Neural progenitor cell (in vitro differentiated cells): ENCODE measurements at regions not wholly inside any gene's neighbourhood (a gene's known extent, or its start where the extent isn't known, plus 50 kb on each side); places are given as distances from the start of the nearest gene placed in this dataset.
A peak's percentile ranks its signal among the peaks of the same experiment; 100 is the strongest.

Experiments used
- DNase-seq: peaks from one replicate; pipeline ENCODE4 v3.0.0-alpha.2; 2016; ENCODE audit warnings: low spot score
- H2AFZ ChIP-seq: fragments of 200-600 bp; sonication (generic); replicated peaks from 2 replicates; pipeline ENCODE4 v1.6.1; 2016; ENCODE audit warnings: antibody characterized with exemption
- H3F3A ChIP-seq: fragments of 200-600 bp; sonication (generic); 2 replicates; pipeline ENCODE4 v1.6.1; 2016; ENCODE audit warnings: antibody characterized with exemption, low read depth
- H3K27ac ChIP-seq: fragments of 200-600 bp; sonication (generic); 2 replicates; pipeline ENCODE4 v1.5.1; 2016; ENCODE audit warnings: mild to moderate bottlenecking
- H3K27me3 ChIP-seq: fragments of 200-600 bp; sonication (generic); 2 replicates; pipeline ENCODE4 v1.6.1; 2016; ENCODE audit warnings: mild to moderate bottlenecking, moderate library complexity
- H3K36me3 ChIP-seq: fragments of 200-600 bp; sonication (generic); 2 replicates; pipeline ENCODE4 v1.5.1; 2016
- H3K4me1 ChIP-seq: fragments of 200-600 bp; sonication (generic); 2 replicates; pipeline ENCODE4 v1.6.1; 2016; ENCODE audit warnings: mixed run types
- H3K4me2 ChIP-seq: fragments of 200-600 bp; sonication (generic); 2 replicates; pipeline ENCODE4 v1.6.1; 2016
- H3K4me3 ChIP-seq: fragments of 200-600 bp; sonication (generic); 2 replicates; pipeline ENCODE4 v1.5.1; 2016
- H3K79me2 ChIP-seq: fragments of 200-600 bp; sonication (generic); 2 replicates; pipeline ENCODE4 v1.6.1; 2016; ENCODE audit warnings: low read depth
- H3K9ac ChIP-seq: fragments of 200-600 bp; sonication (generic); 2 replicates; pipeline ENCODE4 v1.6.1; 2016
- H3K9me3 ChIP-seq: fragments of 200-600 bp; sonication (generic); 2 replicates; pipeline ENCODE4 v1.5.1; 2016; ENCODE audit warnings: low read depth
- H4K20me1 ChIP-seq: fragments of 200-600 bp; sonication (generic); 2 replicates; pipeline ENCODE4 v1.6.1; 2016; ENCODE audit warnings: low read depth
- H3K27ac Mint-ChIP-seq: 3 replicates; pipeline ENCODE4 v1.8.0; 2021; ENCODE audit warnings: mixed read lengths
- H3K27me3 Mint-ChIP-seq: 2 replicates; pipeline ENCODE4 v1.8.0; 2022; ENCODE audit warnings: low read depth, mild to moderate bottlenecking, inconsistent platforms, moderate library complexity, mixed read lengths; ENCODE audit not compliant: insufficient read depth
- H3K36me3 Mint-ChIP-seq: 3 replicates; pipeline ENCODE4 v1.8.0; 2021; ENCODE audit warnings: mixed read lengths
- H3K4me1 Mint-ChIP-seq: 3 replicates; pipeline ENCODE4 v1.8.0; 2021; ENCODE audit warnings: mixed read lengths
- H3K4me3 Mint-ChIP-seq: 3 replicates; pipeline ENCODE4 v1.8.0; 2021; ENCODE audit warnings: mild to moderate bottlenecking, moderate library complexity, mixed read lengths
- H3K9me3 Mint-ChIP-seq: 3 replicates; pipeline ENCODE4 v1.8.0; 2020; ENCODE audit warnings: mixed read lengths
- EZH2 ChIP-seq: fragments of 200-600 bp; sonication (generic); IDR thresholded peaks from 2 replicates; pipeline ENCODE4 v1.6.1; 2017; ENCODE audit warnings: antibody characterized with exemption, mild to moderate bottlenecking, moderate library complexity
- EZH2phosphoT487 ChIP-seq: fragments of 200-600 bp; sonication (generic); IDR thresholded peaks from 2 replicates; pipeline ENCODE4 v1.6.1; 2017; ENCODE audit warnings: antibody characterized with exemption
- TF ChIP-seq, protein P1 (sequence below): fragments of 200-600 bp; sonication (generic); IDR thresholded peaks from 2 replicates; pipeline ENCODE4 v1.5.1; 2017; ENCODE audit warnings: antibody characterized with exemption, mild to moderate bottlenecking

DNA sequence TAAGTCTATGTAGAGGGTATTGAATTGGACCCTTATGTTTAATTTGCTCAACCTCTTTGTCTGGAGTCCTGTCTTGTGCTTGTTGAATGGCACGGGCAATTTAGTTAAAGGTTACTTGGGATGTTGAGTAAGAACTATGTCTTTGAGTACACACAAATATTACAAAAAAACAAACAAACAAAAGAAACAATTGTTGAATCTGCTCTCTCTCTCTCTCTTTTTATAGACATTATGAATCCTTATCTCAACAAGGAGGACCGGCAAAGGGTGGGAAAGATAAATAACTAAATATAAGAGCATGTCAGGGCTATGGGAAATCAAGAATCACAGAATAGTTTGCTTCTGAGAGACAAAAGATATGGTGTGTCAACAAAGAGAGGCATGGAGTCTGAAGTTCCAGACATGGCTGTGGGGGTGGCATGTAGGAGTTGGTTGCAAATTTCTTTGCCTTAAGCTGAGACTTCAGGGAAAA is 608.6 kb downstream of the UTRN start:
- Histone ChIP-seq H3K4me2 (no peak overlapping the region), H3K27ac (no peak overlapping the region), H3F3A (peaks cover 11% of the 10 kb centered on the region), H3K36me3 (no peaks in the 10 kb centered on the region), H3K4me1 (peaks cover 10% of the 10 kb centered on the region), H3K27me3 (no peaks in the 10 kb centered on the region), H2AFZ (no peak overlapping the region), H3K4me3 (no peak overlapping the region), H3K79me2 (no peaks in the 10 kb centered on the region), H4K20me1 (no peaks in the 10 kb centered on the region), H3K9ac (no peak overlapping the region), H3K9me3 (no peaks in the 10 kb centered on the region)
- Mint-ChIP-seq H3K27ac (no peak overlapping the region), H3K9me3 (no peaks in the 10 kb centered on the region), H3K4me1 (peaks cover 14% of the 10 kb centered on the region), H3K36me3 (no peaks in the 10 kb centered on the region), H3K27me3 (no peaks in the 10 kb centered on the region), H3K4me3 (no peak overlapping the region)
- DNase-seq, result no peak
- TF ChIP-seq, protein P1, sequence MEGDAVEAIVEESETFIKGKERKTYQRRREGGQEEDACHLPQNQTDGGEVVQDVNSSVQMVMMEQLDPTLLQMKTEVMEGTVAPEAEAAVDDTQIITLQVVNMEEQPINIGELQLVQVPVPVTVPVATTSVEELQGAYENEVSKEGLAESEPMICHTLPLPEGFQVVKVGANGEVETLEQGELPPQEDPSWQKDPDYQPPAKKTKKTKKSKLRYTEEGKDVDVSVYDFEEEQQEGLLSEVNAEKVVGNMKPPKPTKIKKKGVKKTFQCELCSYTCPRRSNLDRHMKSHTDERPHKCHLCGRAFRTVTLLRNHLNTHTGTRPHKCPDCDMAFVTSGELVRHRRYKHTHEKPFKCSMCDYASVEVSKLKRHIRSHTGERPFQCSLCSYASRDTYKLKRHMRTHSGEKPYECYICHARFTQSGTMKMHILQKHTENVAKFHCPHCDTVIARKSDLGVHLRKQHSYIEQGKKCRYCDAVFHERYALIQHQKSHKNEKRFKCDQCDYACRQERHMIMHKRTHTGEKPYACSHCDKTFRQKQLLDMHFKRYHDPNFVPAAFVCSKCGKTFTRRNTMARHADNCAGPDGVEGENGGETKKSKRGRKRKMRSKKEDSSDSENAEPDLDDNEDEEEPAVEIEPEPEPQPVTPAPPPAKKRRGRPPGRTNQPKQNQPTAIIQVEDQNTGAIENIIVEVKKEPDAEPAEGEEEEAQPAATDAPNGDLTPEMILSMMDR, result no peak
- TF ChIP-seq EZH2phosphoT487 (no peak), EZH2 (no peak)

DNA sequence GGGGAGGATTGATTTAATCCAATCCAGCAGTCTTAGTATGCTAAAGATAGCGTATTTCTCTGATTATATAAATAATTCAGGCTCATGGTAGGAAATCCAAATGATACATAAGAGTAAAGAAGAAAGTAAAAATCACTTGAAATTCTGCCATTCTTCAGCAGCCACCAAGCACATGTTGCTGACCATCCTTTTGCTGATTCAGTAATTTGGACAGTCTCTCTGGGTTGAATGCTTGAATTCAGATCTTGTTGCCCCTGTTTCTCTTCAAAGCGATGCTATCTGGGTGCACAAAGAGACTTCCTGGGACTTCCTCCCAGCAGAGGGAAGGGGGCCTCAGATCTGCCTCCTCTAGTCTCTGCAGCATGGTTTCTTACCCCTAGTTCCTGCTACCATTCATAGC is 609.1 kb downstream of the UTRN start:
- no peaks in the 10 kb centered on the region for H3K36me3 ChIP-seq
- no peak overlapping the region for H3K27ac Mint-ChIP-seq
- no peak overlapping the region for H3K9ac ChIP-seq
- H3K27me3 Mint-ChIP-seq, result no peaks in the 10 kb centered on the region
- peaks cover 10% of the 10 kb centered on the region for H3K4me1 ChIP-seq
- no peaks in the 10 kb centered on the region for H3K9me3 ChIP-seq
- no peak overlapping the region for H3K27ac ChIP-seq
- no peaks in the 10 kb centered on the region for H4K20me1 ChIP-seq
- H3K4me3 ChIP-seq, result no peak overlapping the region
- H3K79me2 ChIP-seq, result no peaks in the 10 kb centered on the region
- no peaks in the 10 kb centered on the region for H3K36me3 Mint-ChIP-seq
- peaks cover 14% of the 10 kb centered on the region for H3K4me1 Mint-ChIP-seq
- TF ChIP-seq, protein P1, result no peak
- no peak for TF ChIP-seq EZH2phosphoT487
- no peak for TF ChIP-seq EZH2
- no peak overlapping the region for H3K4me3 Mint-ChIP-seq
- no peak for DNase-seq
- no peaks in the 10 kb centered on the region for H3K27me3 ChIP-seq
- peak overlapping the region; percentile 21 for H2AFZ ChIP-seq
- H3K4me2 ChIP-seq, result no peak overlapping the region
- H3K9me3 Mint-ChIP-seq, result no peaks in the 10 kb centered on the region
- H3F3A ChIP-seq, result peaks cover 11% of the 10 kb centered on the region

DNA sequence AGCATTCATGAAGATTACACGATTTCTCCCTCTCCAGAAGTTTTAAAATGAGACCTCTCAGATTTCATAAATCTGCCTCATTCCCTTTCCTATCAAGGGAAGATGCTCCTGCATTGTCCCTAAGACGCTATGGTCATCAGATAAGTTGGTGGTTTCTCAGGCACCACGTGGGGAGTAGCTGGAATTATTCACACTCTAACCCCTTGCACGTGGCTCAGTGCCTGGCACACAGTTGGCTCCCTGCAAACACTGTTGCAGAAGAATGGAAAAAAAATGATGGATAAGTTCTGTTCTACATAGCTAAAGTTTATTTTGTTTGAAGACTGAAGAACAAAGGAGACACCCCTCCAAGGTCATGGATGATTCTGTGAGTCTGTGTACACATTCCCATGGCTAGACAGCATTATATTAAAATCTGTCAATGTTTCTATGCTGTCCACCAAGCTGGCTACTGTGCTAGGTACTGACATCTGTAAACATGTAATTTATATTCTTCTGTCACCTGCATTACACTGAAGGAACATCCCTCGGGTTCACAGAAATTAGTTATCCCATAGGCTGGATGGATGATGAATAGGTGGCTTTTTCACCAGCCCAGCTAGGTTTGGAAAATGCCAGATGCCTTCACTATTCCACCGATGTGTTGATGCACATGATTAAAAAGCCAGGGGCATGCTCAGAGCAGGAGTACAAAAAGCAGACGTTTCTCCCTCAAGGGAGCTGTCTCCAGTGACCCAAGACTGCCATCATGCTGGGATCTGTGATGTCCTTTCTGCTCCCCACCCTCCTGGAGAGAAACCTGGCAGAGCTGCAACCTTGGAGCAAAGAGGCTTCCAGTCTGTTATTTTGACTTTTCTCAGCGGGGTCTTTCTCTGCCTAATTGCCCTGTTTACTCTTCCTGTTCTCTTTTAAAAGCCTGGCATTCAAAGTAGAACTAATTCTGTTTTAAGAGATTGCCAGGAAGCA is 610.5 kb downstream of the UTRN start:
- Histone ChIP-seq H3K4me3 (no peak overlapping the region), H3K79me2 (no peaks in the 10 kb centered on the region), H3K4me1 (peaks cover 10% of the 10 kb centered on the region), H4K20me1 (no peaks in the 10 kb centered on the region), H3F3A (peaks cover 11% of the 10 kb centered on the region), H3K27ac (no peak overlapping the region), H2AFZ (no peak overlapping the region), H3K27me3 (no peaks in the 10 kb centered on the region), H3K9me3 (no peaks in the 10 kb centered on the region), H3K36me3 (no peaks in the 10 kb centered on the region), H3K9ac (no peak overlapping the region), H3K4me2 (no peak overlapping the region)
- H3K4me1 Mint-ChIP-seq, result peaks cover 14% of the 10 kb centered on the region
- H3K4me3 Mint-ChIP-seq, result no peak overlapping the region
- no peaks in the 10 kb centered on the region for H3K9me3 Mint-ChIP-seq
- H3K27ac Mint-ChIP-seq, result no peak overlapping the region
- no peaks in the 10 kb centered on the region for H3K27me3 Mint-ChIP-seq
- no peaks in the 10 kb centered on the region for H3K36me3 Mint-ChIP-seq
- no peak for DNase-seq
- no peak for TF ChIP-seq EZH2
- TF ChIP-seq, protein P1, result no peak
- TF ChIP-seq EZH2phosphoT487, result no peak
